ENCODE measurements at regions not wholly inside any gene's neighbourhood (a gene's known extent, or its start where the extent isn't known, plus 50 kb on each side); places are given as distances from the start of the nearest gene placed in this dataset.

- Histone ChIP-seq H3K9ac (ENCODE audit: insufficient read depth, low read depth, low read length) (no peak overlapping the region), H3K36me3 (replicated peaks in 1 of 2; ENCODE audit: control insufficient read depth in 1 of 2, insufficient read depth in 2 of 2, low read length in 2 of 2) (no peaks in the 10 kb centered on the region), H3K4me3 (replicated peaks in 1 of 3; ENCODE audit: insufficient read depth in 1 of 3, low read depth in 2 of 3, low read length in 3 of 3) (no peak overlapping the region), H3K27ac (ENCODE audit: extremely low read length, insufficient read depth, low read length) (no peak overlapping the region), H4K20me1 (ENCODE audit: insufficient read depth, low read length) (no peaks in the 10 kb centered on the region), H3K4me1 (ENCODE audit: insufficient read depth, low read length) (no peaks in the 10 kb centered on the region), H3K9me3 (ENCODE audit: low read length) (no peaks in the 10 kb centered on the region), H3K27me3 (ENCODE audit: control insufficient read depth in 1 of 2, insufficient read depth in 2 of 2, low read length in 2 of 2) (peaks cover 0 to 3% of the 10 kb centered on the region in 2 experiments; a peak in 2 of 5 replicates), H2AFZ (ENCODE audit: low read length) (no peak overlapping the region), H3K4me2 (ENCODE audit: low read depth, low read length) (no peak overlapping the region), H3K79me2 (ENCODE audit: insufficient read depth, low read length) (no peaks in the 10 kb centered on the region)
- ChIA-PET CTCF (ENCODE audit: low intra/inter-chr PET ratio, low total read pairs) (no interaction called here), POLR2A (no interaction called here)
- 34% methylated on average over 9 of the region's 10 CpGs for WGBS (ENCODE audit: low lambda C conversion rate)
- no peak for ATAC-seq
- no peak for FAIRE-seq
- in situ Hi-C loops (cut with HindIII; ENCODE audit: extremely low pct_ligation_motif_present, low pct_unique_long_range_greater_than_20kb), result no loop called here
- intact Hi-C loops (cut with micrococcal nuclease; ENCODE audit: unreplicated experiment), result no loop called here
- DNase-seq (ENCODE audit: low spot score), result no peak
- no TSS peak for BruUV-seq (replicated peaks)
- TF ChIP-seq GMEB2 (CRISPR knock-in tag; IDR thresholded peaks at IDR 0.05; ENCODE audit: low read depth) (no peak), ZNF382 (CRISPR knock-in tag; IDR thresholded peaks at IDR 0.05; ENCODE audit: borderline replicate concordance) (no peak), FUBP1 (CRISPR knock-in tag; IDR thresholded peaks at IDR 0.05; ENCODE audit: borderline replicate concordance) (no peak), IRF9 (CRISPR knock-in tag; IDR thresholded peaks at IDR 0.05; ENCODE audit: borderline replicate concordance) (no peak), POGZ (CRISPR knock-in tag; IDR thresholded peaks at IDR 0.05) (no peak), ZKSCAN8 (CRISPR knock-in tag; IDR thresholded peaks at IDR 0.05; ENCODE audit: borderline replicate concordance) (no peak), REPIN1 (CRISPR knock-in tag; IDR thresholded peaks at IDR 0.05; ENCODE audit: borderline replicate concordance, low read depth) (no peak), CBFB (CRISPR knock-in tag; IDR thresholded peaks at IDR 0.05) (no peak), POGK (CRISPR knock-in tag; conservative IDR thresholded peaks at IDR 0.05) (no peak), HOXA9 (CRISPR knock-in tag; IDR thresholded peaks at IDR 0.05; ENCODE audit: borderline replicate concordance) (no peak), FOXO1 (CRISPR knock-in tag; IDR thresholded peaks at IDR 0.05) (no peak), ZNF576 (CRISPR knock-in tag; IDR thresholded peaks at IDR 0.05) (no peak), PLSCR1 (CRISPR knock-in tag; IDR thresholded peaks at IDR 0.05; ENCODE audit: borderline replicate concordance) (no peak), ERF (CRISPR knock-in tag; IDR thresholded peaks at IDR 0.05) (no peak), CHD2 (IDR thresholded peaks at IDR 0.05; ENCODE audit: low read depth, low read length) (no peak), ZNF605 (CRISPR knock-in tag; IDR thresholded peaks at IDR 0.05) (no peak), RAD21 (CRISPR knock-in tag; IDR thresholded peaks at IDR 0.05) (no peak)
Observed at GRCh38 chr1:232877365-232878028, 72.3 kb downstream of the MAP10 start.
